ENCODE measurements at regions not wholly inside any gene's neighbourhood (a gene's known extent, or its start where the extent isn't known, plus 50 kb on each side); places are given as distances from the start of the nearest gene placed in this dataset.
A peak's percentile ranks its signal among the peaks of the same experiment; 100 is the strongest.
"Not testable (repeated sequence)": the region's sequence is repeated elsewhere in the genome, so short reads cannot be mapped to it uniquely, and the experiment has no call there.

- DNase-seq = no peak
These were observed 320.6 kb downstream of the FOXO1 start for GRCh38 chr13:40345654-40346372.

GRCh38 chr13:40346592-40346991, 319.8 kb downstream of the FOXO1 start:
- no peak for DNase-seq

- DNase-seq = no peak
These were observed 318.3 kb downstream of the FOXO1 start for GRCh38 chr13:40348096-40348679.

- no peak for DNase-seq
These were observed 316.0 kb downstream of the FOXO1 start for GRCh38 chr13:40350283-40350992.

GRCh38 chr13:40351537-40352379, 314.7 kb downstream of the FOXO1 start:
- no peak for DNase-seq

GRCh38 chr13:40352380-40352778, 314.1 kb downstream of the FOXO1 start:
- DNase-seq = no peak

GRCh38 chr13:40352802-40353562, 313.5 kb downstream of the FOXO1 start:
- no peak for DNase-seq

- no peak for DNase-seq
These were observed 311.2 kb downstream of the FOXO1 start for GRCh38 chr13:40355126-40355724.

- DNase-seq = no peak
These were observed 310.4 kb downstream of the FOXO1 start for GRCh38 chr13:40356011-40356410.

- not testable (repeated sequence) for DNase-seq
These were observed 310.0 kb downstream of the FOXO1 start for GRCh38 chr13:40356458-40356857.

GRCh38 chr13:40362502-40362901, 303.9 kb downstream of the FOXO1 start:
- no peak for DNase-seq

- DNase-seq = no peak
These were observed 302.8 kb downstream of the FOXO1 start for GRCh38 chr13:40363653-40364052.

- no peak for DNase-seq
These were observed 300.3 kb downstream of the FOXO1 start for GRCh38 chr13:40366119-40366518.

- no peak for DNase-seq
These were observed 298.1 kb downstream of the FOXO1 start for GRCh38 chr13:40368127-40368891.

GRCh38 chr13:40370661-40371060, 295.8 kb downstream of the FOXO1 start:
- no peak for DNase-seq

GRCh38 chr13:40371531-40372125, 294.8 kb downstream of the FOXO1 start:
- no peak for DNase-seq

GRCh38 chr13:40373608-40374007, 292.8 kb downstream of the FOXO1 start:
- not testable (repeated sequence) for DNase-seq

- no peak for DNase-seq
These were observed 290.8 kb downstream of the FOXO1 start for GRCh38 chr13:40375489-40376171.

GRCh38 chr13:40376296-40376849, 290.1 kb downstream of the FOXO1 start:
- peak; percentile 52 for DNase-seq

Measured in SHP77 treated with DMSO at 0.1 percent for 48 hours (cell line).